ENCODE measurements at regions not wholly inside any gene's neighbourhood (a gene's known extent, or its start where the extent isn't known, plus 50 kb on each side); places are given as distances from the start of the nearest gene placed in this dataset.
"Not testable (repeated sequence)": the region's sequence is repeated elsewhere in the genome, so short reads cannot be mapped to it uniquely, and the experiment has no call there.

DNA sequence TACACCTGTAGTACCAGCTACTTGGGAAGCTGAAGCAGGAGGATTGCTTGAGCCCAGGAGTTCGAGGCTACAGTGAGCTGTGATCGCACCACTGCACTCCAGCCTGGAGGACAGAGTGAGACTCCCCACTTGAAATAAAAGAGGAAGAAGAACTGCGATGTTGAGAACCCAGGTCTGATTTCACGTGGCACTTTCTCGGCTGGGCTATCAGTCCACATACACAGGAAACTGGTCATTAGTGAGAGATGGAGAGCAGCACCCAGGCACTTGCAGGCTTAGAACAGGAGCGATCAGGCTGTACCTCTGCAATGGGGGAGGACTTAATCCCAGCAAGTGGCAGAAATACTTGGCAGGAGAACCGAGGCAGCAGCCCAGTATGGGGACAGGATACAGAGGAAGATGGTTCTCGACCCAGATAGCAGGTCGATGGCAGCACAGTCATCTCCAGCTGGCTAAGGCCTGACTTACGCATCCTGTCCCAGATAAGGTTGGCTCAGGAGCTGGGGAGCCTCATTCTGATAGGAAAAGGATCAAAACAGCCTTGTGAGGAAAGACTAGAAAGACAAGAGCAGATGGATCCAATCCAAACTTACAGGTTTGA is 487.7 kb upstream of the AUTS2 start:
- TF ChIP-seq, protein P1, sequence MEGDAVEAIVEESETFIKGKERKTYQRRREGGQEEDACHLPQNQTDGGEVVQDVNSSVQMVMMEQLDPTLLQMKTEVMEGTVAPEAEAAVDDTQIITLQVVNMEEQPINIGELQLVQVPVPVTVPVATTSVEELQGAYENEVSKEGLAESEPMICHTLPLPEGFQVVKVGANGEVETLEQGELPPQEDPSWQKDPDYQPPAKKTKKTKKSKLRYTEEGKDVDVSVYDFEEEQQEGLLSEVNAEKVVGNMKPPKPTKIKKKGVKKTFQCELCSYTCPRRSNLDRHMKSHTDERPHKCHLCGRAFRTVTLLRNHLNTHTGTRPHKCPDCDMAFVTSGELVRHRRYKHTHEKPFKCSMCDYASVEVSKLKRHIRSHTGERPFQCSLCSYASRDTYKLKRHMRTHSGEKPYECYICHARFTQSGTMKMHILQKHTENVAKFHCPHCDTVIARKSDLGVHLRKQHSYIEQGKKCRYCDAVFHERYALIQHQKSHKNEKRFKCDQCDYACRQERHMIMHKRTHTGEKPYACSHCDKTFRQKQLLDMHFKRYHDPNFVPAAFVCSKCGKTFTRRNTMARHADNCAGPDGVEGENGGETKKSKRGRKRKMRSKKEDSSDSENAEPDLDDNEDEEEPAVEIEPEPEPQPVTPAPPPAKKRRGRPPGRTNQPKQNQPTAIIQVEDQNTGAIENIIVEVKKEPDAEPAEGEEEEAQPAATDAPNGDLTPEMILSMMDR (IDR thresholded peaks at IDR 0.05; ENCODE audit: low read depth, low read length) = no peak

DNA sequence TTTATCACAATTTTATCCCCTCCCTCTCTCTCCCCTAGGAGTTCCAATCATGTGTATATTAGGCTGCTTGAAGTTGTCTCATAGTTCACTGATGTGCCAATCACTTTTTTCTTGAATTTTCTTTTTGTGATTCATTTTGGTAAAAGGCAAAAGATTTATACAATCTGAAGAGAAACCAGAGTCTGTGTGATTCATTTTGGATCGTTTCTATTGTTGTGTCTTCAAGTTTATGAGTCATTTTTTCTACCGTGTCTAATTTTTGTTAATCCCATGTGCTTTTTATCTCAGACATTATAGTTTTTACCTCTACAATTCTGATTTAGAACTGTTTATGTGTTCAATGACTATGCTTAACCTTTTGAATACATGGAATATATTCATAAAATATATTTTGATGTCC is 483.9 kb upstream of the AUTS2 start:
- TF ChIP-seq, protein P1 (IDR thresholded peaks at IDR 0.05; ENCODE audit: low read depth, low read length) = no peak
- no peak for DNase-seq (ENCODE audit: extremely low read depth, low read depth)

More for the DNA sequence above, 487.7 kb upstream of the AUTS2 start:
- no peak for DNase-seq (ENCODE audit: extremely low read depth, low read depth)

DNA sequence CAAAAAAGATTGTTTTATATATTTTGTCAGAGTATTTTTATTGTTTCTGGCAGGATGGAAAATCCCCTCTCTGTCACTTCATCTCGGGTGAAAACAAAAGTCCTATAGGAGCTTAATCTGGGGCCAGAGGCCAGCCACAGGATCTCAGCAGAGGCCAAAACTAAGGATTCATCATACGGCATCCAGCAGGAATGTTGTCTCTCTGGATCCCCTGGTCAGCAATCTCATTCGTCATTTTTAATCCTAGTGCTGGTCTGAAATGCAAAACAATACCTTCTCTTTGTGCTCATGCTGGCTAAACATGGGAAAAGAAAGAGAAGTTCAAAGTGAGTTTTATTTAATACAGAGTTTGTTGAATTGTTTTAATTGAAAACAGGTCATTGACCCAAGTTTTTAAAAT is 482.5 kb upstream of the AUTS2 start:
- TF ChIP-seq, protein P1 (IDR thresholded peaks at IDR 0.05; ENCODE audit: low read depth, low read length) = no peak
- no peak for DNase-seq (ENCODE audit: extremely low read depth, low read depth)

DNA sequence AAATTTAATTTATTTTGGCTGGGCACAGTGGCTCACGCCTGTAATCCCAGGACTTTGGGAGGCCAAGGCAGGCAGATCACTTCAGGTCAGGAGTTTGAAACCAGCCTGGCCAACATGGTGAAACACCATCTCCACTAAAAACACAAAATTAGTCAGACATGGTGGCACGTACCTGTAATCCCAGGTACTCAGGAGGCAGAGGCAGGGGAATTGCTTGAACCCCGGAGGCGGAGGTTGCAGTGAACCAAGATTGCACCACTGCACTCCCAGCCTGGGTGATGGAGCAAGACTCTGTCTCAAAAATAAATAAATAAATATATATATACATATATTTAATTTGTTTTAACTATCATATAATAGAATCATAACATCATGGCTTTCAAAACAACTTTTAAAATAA is 482.1 kb upstream of the AUTS2 start:
- DNase-seq (ENCODE audit: extremely low read depth, low read depth) = not testable (repeated sequence)

DNA sequence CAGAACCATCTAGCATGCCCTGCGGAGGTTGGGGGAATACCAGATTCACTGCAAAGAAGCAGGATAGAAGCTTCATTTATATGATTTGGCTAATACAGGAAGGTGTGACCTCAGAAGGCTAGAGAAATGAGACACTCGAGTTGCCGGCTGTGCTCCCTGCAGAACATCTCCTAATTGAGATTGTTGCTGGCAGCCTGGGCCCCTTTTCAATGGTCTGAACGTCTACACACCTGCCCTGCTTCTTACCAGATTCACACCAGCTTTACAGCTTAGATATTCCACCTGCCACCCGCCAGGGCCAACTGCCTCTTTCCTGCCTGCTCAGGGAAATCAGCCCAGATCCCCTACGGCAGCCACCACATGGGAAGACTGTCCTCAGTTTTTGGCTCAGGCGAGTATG is 475.3 kb upstream of the AUTS2 start:
- no peak for DNase-seq (ENCODE audit: extremely low read depth, low read depth)
- TF ChIP-seq, protein P1 (IDR thresholded peaks at IDR 0.05; ENCODE audit: low read depth, low read length) = no peak

DNA sequence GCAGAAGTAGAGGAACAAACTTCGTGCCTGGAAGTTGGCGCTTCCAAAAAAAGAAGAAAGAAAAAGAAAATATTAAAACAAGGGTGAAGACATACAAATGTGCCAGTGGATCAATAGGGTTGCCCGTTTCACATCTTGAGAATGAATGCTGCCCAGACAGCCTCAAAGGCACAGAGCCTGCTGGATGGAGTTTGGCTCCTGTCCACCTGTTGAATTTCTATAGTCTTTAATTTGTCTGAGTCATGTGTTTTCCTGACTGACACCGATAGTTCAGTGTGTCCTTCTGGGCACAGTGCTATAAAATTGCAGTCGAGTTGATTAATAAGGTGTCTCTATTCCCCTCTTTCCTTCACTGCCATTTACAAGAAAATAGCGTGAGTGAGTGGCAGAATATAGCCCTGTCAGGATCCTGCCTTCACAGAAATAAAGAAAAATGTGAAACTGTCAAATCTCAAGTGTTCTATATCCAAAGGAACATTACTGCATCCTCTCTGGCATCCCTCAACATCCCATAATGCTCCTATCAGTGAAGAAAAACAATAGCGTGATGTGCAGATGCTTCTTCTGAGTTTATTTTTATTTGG is 471.3 kb upstream of the AUTS2 start:
- TF ChIP-seq, protein P1 (IDR thresholded peaks at IDR 0.05; ENCODE audit: low read depth, low read length) = no peak
- no peak for DNase-seq (ENCODE audit: extremely low read depth, low read depth)

DNA sequence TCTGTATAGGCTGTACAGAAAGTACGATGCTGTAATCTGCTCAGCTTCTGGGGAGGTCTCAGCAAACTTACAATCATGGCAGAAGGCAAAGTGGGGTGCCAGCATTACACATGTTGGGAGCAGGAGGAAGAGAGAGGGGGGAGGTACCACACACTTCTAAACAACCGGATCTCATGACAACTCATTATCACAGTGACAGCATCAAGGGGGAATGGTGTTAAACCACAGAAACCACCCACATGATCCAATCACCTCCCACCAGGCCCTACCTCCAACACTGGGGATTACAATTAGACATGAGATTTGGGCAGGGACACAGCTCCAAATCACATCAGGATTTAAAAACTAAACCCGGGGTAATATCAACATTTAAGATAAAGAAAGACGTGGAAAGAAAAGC is 468.8 kb upstream of the AUTS2 start:
- DNase-seq (ENCODE audit: extremely low read depth, low read depth) = no peak
- TF ChIP-seq, protein P1 (IDR thresholded peaks at IDR 0.05; ENCODE audit: low read depth, low read length) = no peak

DNA sequence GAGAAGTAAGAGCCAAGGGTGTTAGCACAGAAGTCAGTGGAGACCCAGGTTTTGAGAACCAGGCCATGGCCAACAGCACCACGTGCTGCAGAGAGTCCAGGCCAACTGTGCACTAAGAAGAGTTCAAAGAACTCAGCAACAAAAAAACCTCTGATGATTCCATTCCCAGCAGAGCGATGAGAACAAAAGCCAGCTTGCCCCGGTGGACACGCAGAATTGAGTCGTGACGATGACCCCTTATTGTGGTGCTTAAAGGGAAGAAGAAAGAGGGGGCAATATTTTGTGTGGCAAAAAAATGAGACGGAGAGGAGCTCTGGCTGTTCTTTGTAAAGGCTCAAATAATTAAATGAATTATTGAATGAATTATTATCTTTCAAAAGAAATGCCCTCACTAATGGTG is 468.3 kb upstream of the AUTS2 start:
- TF ChIP-seq, protein P1 (IDR thresholded peaks at IDR 0.05; ENCODE audit: low read depth, low read length) = no peak
- no peak for DNase-seq (ENCODE audit: extremely low read depth, low read depth)

Data from AG09319 (cell line).